WTC11 (cell line): ENCODE measurements at regions not wholly inside any gene's neighbourhood (a gene's known extent, or its start where the extent isn't known, plus 50 kb on each side); places are given as distances from the start of the nearest gene placed in this dataset.

Experiments
- ATAC-seq: fragments of 200-7000 bp; cut with Tn5 transposase; 2 replicates; pipeline ENCODE4 v1.10.0; 2021; ENCODE audit warnings: mild to moderate bottlenecking, moderate library complexity
- CTCF ChIA-PET: fragments of 300-600 bp; sonication (Branson Sonifier 250); formaldehyde crosslinking; loops from one replicate; lab custom pipeline; 2021; ENCODE audit warnings: antibody characterized with exemption; lab: Charles Lee
- POLR2A ChIA-PET: fragments of 350-600 bp; sonication (Branson Sonifier 250); formaldehyde crosslinking; loops from one replicate; lab custom pipeline; 2021; ENCODE audit warnings: antibody characterized with exemption; lab: Charles Lee
- DNase-seq: peaks from one replicate; pipeline ENCODE4 v3.0.0; 2021; ENCODE audit warnings: low spot score
- H3K27ac Mint-ChIP-seq: 2 replicates; pipeline ENCODE4 v1.8.0; 2021; ENCODE audit warnings: mixed read lengths
- H3K27me3 Mint-ChIP-seq: 2 replicates; pipeline ENCODE4 v1.8.0; 2021; ENCODE audit warnings: low read depth, mild to moderate bottlenecking, moderate library complexity, mixed read lengths
- H3K36me3 Mint-ChIP-seq: 2 replicates; pipeline ENCODE4 v1.8.0; 2021; ENCODE audit warnings: mixed read lengths
- H3K4me1 Mint-ChIP-seq: 2 replicates; pipeline ENCODE4 v1.8.0; 2022; ENCODE audit warnings: mixed read lengths
- H3K4me3 Mint-ChIP-seq: 2 replicates; pipeline ENCODE4 v1.8.0; 2021; ENCODE audit warnings: mild to moderate bottlenecking, moderate library complexity, mixed read lengths
- H3K9me3 Mint-ChIP-seq: 2 replicates; pipeline ENCODE4 v1.8.0; 2021; ENCODE audit warnings: mixed read lengths
- AR ChIP-seq: fragments of 250-450 bp; sonication (Bioruptor Pico); IDR thresholded peaks from 2 replicates; pipeline ENCODE4 v1.9.0; 2021; ENCODE audit warnings: mild to moderate bottlenecking
- ATF1 ChIP-seq: sonication (generic); formaldehyde crosslinking; IDR thresholded peaks from 2 replicates; pipeline ENCODE4 v1.8.1; 2023; ENCODE audit warnings: mild to moderate bottlenecking, moderate library complexity, missing genetic modification reagents
- CREB1 ChIP-seq: sonication (generic); formaldehyde crosslinking; IDR thresholded peaks from 2 replicates; pipeline ENCODE4 v1.8.0; 2023; ENCODE audit warnings: mild to moderate bottlenecking, missing genetic modification reagents
- ELF4 ChIP-seq: sonication (generic); formaldehyde crosslinking; IDR thresholded peaks from 2 replicates; pipeline ENCODE4 v1.8.1; 2022; ENCODE audit warnings: low read depth, mild to moderate bottlenecking, moderate library complexity, missing genetic modification reagents
- EMX1 ChIP-seq: fragments of 250-450 bp; sonication (Bioruptor Pico); IDR thresholded peaks from 2 replicates; pipeline ENCODE4 v1.8.0; 2021; ENCODE audit warnings: mild to moderate bottlenecking
- FOXJ3 ChIP-seq: sonication (generic); formaldehyde crosslinking; IDR thresholded peaks from 2 replicates; pipeline ENCODE4 v1.9.0; 2021; ENCODE audit warnings: missing genetic modification reagents, mild to moderate bottlenecking, borderline replicate concordance
- IRF2 ChIP-seq: sonication (generic); formaldehyde crosslinking; IDR thresholded peaks from 2 replicates; pipeline ENCODE4 v1.8.0; 2022; ENCODE audit warnings: low read depth, missing genetic modification reagents, borderline replicate concordance
- JAZF1 ChIP-seq: fragments of 250-450 bp; sonication (Bioruptor Pico); IDR thresholded peaks from 2 replicates; pipeline ENCODE4 v1.9.0; 2021; ENCODE audit warnings: moderate library complexity, mild to moderate bottlenecking, inconsistent platforms
- KAT7 ChIP-seq: sonication (generic); formaldehyde crosslinking; IDR thresholded peaks from 2 replicates; pipeline ENCODE4 v1.8.1; 2023; ENCODE audit warnings: missing genetic modification reagents, mild to moderate bottlenecking, borderline replicate concordance
- NFYB ChIP-seq: sonication (generic); formaldehyde crosslinking; conservative IDR thresholded peaks from 2 replicates; pipeline ENCODE4 v1.8.0; 2022; ENCODE audit warnings: low read depth, missing genetic modification reagents
- NR1H2 ChIP-seq: sonication (generic); formaldehyde crosslinking; IDR thresholded peaks from 2 replicates; pipeline ENCODE4 v1.9.0; 2021; ENCODE audit warnings: mild to moderate bottlenecking, moderate library complexity, missing genetic modification reagents
- NR2C2 ChIP-seq: sonication (generic); formaldehyde crosslinking; IDR thresholded peaks from 2 replicates; pipeline ENCODE4 v1.8.0; 2022; ENCODE audit warnings: mild to moderate bottlenecking, missing genetic modification reagents
- PREB ChIP-seq: sonication (generic); formaldehyde crosslinking; IDR thresholded peaks from 2 replicates; pipeline ENCODE4 v1.8.1; 2022; ENCODE audit warnings: mild to moderate bottlenecking, missing genetic modification reagents, moderate library complexity, borderline replicate concordance
- SP1 ChIP-seq: sonication (generic); formaldehyde crosslinking; conservative IDR thresholded peaks from 2 replicates; pipeline ENCODE4 v1.8.1; 2022; ENCODE audit warnings: missing genetic modification reagents
- TEAD1 ChIP-seq: sonication (generic); formaldehyde crosslinking; IDR thresholded peaks from 2 replicates; pipeline ENCODE4 v1.8.0; 2022; ENCODE audit warnings: mild to moderate bottlenecking, missing genetic modification reagents
- ZBTB43 ChIP-seq: sonication (generic); formaldehyde crosslinking; IDR thresholded peaks from 2 replicates; pipeline ENCODE4 v1.8.1; 2023; ENCODE audit warnings: mild to moderate bottlenecking, missing genetic modification reagents
- ZMAT4 ChIP-seq: fragments of 250-450 bp; sonication (Bioruptor Pico); IDR thresholded peaks from 2 replicates; pipeline ENCODE4 v1.9.0; 2021; ENCODE audit warnings: mild to moderate bottlenecking
- ZNF121 ChIP-seq: sonication (generic); formaldehyde crosslinking; IDR thresholded peaks from 2 replicates; pipeline ENCODE4 v1.8.0; 2023; ENCODE audit warnings: missing genetic modification reagents
- ZNF219 ChIP-seq: sonication (generic); formaldehyde crosslinking; IDR thresholded peaks from 2 replicates; pipeline ENCODE4 v1.8.0; 2023; ENCODE audit warnings: missing genetic modification reagents, mild to moderate bottlenecking, borderline replicate concordance
- ZNF232 ChIP-seq: sonication (generic); formaldehyde crosslinking; IDR thresholded peaks from 2 replicates; pipeline ENCODE4 v1.8.0; 2022; ENCODE audit warnings: mild to moderate bottlenecking, missing genetic modification reagents
- ZNF263 ChIP-seq: sonication (generic); formaldehyde crosslinking; IDR thresholded peaks from 2 replicates; pipeline ENCODE4 v1.8.1; 2022; ENCODE audit warnings: low read depth, mild to moderate bottlenecking, moderate library complexity, missing genetic modification reagents
- ZNF317 ChIP-seq: sonication (generic); formaldehyde crosslinking; IDR thresholded peaks from 2 replicates; pipeline ENCODE4 v1.8.1; 2023; ENCODE audit warnings: low read depth, mild to moderate bottlenecking, moderate library complexity, missing genetic modification reagents, borderline replicate concordance
- ZNF396 ChIP-seq: fragments of 250-450 bp; sonication (Bioruptor Pico); IDR thresholded peaks from 2 replicates; pipeline ENCODE4 v1.8.0; 2021; ENCODE audit warnings: mild to moderate bottlenecking, moderate library complexity, borderline replicate concordance
- ZSCAN18 ChIP-seq: fragments of 250-450 bp; sonication (Bioruptor Pico); IDR thresholded peaks from 2 replicates; pipeline ENCODE4 v2.1.2; 2022; ENCODE audit warnings: mild to moderate bottlenecking, moderate library complexity
- TF ChIP-seq, protein P1 (sequence below): sonication (generic); formaldehyde crosslinking; IDR thresholded peaks from 2 replicates; pipeline ENCODE4 v1.8.1; 2023; ENCODE audit warnings: mild to moderate bottlenecking, missing genetic modification reagents, moderate library complexity
- TF ChIP-seq, protein P2 (sequence below): fragments of 250-450 bp; sonication (Bioruptor Pico); conservative IDR thresholded peaks from 2 replicates; pipeline ENCODE4 v1.9.0; 2021; ENCODE audit warnings: mild to moderate bottlenecking
- TF ChIP-seq, protein P3 (sequence below): sonication (generic); formaldehyde crosslinking; IDR thresholded peaks from 2 replicates; pipeline ENCODE4 v1.8.1; 2023; ENCODE audit warnings: mild to moderate bottlenecking, moderate library complexity, missing genetic modification reagents

DNA sequence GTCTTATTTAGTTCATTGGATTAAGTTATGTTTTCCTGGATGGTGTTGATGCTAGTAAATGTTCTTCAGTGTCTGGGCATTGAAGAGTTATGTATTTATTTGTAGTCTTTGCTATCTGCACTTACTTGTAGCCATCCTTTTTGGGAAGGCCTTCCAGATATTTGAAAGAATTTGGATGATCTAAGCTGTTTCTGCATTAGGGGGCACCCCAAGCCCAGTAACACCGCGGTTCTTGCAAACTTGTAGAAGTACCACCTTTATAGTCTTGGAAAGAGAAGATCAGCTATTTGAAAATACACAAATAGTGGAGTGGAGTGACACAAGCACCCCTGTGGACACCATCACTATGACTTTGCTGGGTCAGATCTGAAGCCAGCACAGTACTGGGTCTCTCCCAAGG is 175.9 kb upstream of the KIF2B start (continued):
- TF ChIP-seq NFYB (CRISPR knock-in tag): no peak
- TF ChIP-seq, protein P1, sequence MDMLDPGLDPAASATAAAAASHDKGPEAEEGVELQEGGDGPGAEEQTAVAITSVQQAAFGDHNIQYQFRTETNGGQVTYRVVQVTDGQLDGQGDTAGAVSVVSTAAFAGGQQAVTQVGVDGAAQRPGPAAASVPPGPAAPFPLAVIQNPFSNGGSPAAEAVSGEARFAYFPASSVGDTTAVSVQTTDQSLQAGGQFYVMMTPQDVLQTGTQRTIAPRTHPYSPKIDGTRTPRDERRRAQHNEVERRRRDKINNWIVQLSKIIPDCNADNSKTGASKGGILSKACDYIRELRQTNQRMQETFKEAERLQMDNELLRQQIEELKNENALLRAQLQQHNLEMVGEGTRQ (CRISPR knock-in tag): no peak
- TF ChIP-seq EMX1 (CRISPR knock-in tag): no peak
- TF ChIP-seq ZBTB43 (CRISPR knock-in tag): no peak
- TF ChIP-seq ZNF396 (CRISPR knock-in tag): no peak
- no peak for TF ChIP-seq TEAD1 (CRISPR knock-in tag)
- no peak for TF ChIP-seq ZNF121 (CRISPR knock-in tag)
- no peak for TF ChIP-seq KAT7
- TF ChIP-seq AR: no peak
- no peak for TF ChIP-seq ZNF317 (CRISPR knock-in tag)
- TF ChIP-seq, protein P2, sequence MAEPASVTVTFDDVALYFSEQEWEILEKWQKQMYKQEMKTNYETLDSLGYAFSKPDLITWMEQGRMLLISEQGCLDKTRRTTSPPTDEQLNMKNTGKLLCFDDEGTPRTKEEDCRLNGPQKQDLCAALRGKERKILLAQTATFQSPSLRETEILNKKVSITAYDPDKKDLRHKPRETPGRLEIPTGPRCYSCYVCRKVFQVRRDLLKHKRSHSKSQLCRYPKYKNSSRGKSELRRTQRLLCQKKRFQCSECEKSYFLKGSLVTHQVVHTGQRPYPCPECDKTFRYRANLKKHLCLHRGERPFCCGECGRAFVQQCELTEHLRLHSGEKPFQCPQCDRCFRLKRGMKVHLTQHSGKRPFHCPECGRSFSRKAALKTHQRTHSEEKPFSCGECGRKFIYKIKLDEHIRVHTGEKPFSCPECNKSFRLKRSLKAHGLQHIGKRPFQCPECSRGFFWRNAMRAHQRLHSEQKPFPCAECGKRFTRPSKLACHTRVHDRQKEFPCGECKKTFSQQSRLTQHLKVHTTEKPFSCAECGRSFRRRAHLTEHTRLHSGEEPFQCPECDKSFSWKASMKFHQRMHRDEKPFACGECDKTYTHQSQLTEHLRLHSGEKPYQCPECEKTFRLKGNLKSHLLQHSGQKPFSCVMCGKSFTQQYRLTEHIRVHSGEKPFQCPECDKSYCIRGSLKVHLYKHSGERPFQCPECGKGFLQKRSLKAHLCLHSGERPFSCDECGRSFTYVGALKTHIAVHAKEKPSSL: no peak
- no peak for TF ChIP-seq NR2C2 (CRISPR knock-in tag)
- TF ChIP-seq, protein P3, sequence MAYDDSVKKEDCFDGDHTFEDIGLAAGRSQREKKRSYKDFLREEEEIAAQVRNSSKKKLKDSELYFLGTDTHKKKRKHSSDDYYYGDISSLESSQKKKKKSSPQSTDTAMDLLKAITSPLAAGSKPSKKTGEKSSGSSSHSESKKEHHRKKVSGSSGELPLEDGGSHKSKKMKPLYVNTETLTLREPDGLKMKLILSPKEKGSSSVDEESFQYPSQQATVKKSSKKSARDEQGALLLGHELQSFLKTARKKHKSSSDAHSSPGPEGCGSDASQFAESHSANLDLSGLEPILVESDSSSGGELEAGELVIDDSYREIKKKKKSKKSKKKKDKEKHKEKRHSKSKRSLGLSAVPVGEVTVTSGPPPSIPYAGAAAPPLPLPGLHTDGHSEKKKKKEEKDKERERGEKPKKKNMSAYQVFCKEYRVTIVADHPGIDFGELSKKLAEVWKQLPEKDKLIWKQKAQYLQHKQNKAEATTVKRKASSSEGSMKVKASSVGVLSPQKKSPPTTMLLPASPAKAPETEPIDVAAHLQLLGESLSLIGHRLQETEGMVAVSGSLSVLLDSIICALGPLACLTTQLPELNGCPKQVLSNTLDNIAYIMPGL (CRISPR knock-in tag): no peak
- TF ChIP-seq, all 79 proteins: peak for 0

- ChIA-PET CTCF (no interaction called here), POLR2A (no interaction called here)
- H3K4me1 Mint-ChIP-seq: peaks cover 7% of the 10 kb centered on the region
- no peak for DNase-seq
- H3K27ac Mint-ChIP-seq: no peak overlapping the region
- ATAC-seq: no peak
- H3K4me3 Mint-ChIP-seq: no peak overlapping the region
- peaks cover 58% of the 10 kb centered on the region for H3K9me3 Mint-ChIP-seq
- no peaks in the 10 kb centered on the region for H3K27me3 Mint-ChIP-seq
- H3K36me3 Mint-ChIP-seq: peaks cover 32% of the 10 kb centered on the region
- TF ChIP-seq ZNF232 (CRISPR knock-in tag) (no peak), ATF1 (CRISPR knock-in tag) (no peak), ELF4 (no peak), ZNF263 (CRISPR knock-in tag) (no peak), PREB (CRISPR knock-in tag) (no peak), JAZF1 (CRISPR knock-in tag) (no peak), NR1H2 (CRISPR knock-in tag) (no peak), ZSCAN18 (CRISPR knock-in tag) (no peak), CREB1 (CRISPR knock-in tag) (no peak), ZMAT4 (no peak), FOXJ3 (CRISPR knock-in tag) (no peak), IRF2 (no peak), ZNF219 (CRISPR knock-in tag) (no peak), SP1 (CRISPR knock-in tag) (no peak)
Measured at GRCh38 chr17:53640808-53641207, 181.9 kb upstream of the KIF2B start.
